NCI-H1092 treated with DMSO at 0.1 percent for 48 hours (cell line): ENCODE measurements at regions not wholly inside any gene's neighbourhood (a gene's known extent, or its start where the extent isn't known, plus 50 kb on each side); places are given as distances from the start of the nearest gene placed in this dataset.

Experiments
- DNase-seq: peaks from one replicate; lab custom pipeline; 2025; lab: John Stamatoyannopoulos, UW

GRCh38 chr11:115556984-115557383, 52.8 kb upstream of the CADM1 start:
- DNase-seq = no peak

GRCh38 chr11:115555336-115556090, 51.3 kb upstream of the CADM1 start:
- DNase-seq = no peak
